Superior temporal gyrus (tissue), 1 donor: ENCODE measurements at regions not wholly inside any gene's neighbourhood (a gene's known extent, or its start where the extent isn't known, plus 50 kb on each side); places are given as distances from the start of the nearest gene placed in this dataset.
"Not testable (repeated sequence)": the region's sequence is repeated elsewhere in the genome, so short reads cannot be mapped to it uniquely, and the experiment has no call there.

Experiments used
- DNase-seq: peaks from one replicate; pipeline ENCODE4 v3.0.0-alpha.2; 2016; ENCODE audit errors: extremely low spot score

DNA sequence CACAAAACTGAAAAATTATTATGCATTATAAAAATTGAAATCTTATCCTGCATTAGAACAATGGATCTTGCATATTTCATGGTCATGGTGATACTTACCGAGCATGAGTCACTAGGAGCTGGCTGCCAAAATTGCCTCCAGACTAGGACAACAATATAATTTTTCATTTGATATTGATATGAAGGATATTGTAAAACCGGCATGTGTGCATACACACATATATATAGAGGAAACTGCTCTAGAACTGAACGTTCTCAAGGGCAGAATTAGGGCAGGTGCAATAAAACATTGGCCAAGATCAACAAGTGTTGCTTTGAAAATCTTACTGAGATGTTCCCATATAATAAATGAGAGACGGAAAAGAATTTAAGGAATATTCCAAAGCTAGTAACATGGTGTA is 319.4 kb upstream of the POU1F1 start:
- no peak for DNase-seq

DNA sequence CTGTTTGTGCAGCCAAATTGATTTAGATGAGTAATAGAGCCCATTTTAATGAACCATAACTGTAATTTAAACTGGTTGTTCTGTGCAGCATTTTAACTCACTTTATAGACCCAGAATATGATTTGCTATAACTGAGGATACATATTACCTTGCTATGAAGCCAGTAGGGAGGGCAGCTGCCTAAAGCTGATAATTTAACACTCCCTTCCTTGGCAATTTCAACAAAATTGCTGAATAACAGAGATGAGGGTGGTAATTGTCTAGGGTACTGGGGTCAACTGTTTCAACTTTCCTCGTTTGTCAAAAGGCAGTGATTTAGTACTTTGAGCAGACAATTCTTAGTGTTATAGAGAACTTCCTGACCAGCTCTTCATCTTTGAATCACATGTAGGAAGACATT is 304.9 kb upstream of the POU1F1 start:
- no peak for DNase-seq

DNA sequence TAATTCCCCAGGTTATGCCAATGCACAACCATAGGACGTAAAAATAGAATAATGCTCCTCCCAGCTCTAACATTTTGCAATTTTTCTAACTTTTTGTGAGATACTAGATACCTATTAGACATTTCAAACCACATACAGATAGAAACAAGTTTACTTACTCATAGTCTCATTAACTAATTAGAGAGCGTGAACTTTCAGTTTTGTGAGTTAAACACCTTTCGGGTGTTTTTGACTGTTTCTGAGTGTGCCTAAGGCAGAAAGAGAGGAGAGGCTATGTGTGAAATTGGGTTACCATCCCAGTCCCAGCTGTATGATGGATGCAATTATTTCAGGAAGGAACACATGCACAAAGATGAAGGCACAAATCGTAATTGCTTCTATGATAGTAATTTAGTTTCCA is 300.4 kb upstream of the POU1F1 start:
- no peak for DNase-seq

DNA sequence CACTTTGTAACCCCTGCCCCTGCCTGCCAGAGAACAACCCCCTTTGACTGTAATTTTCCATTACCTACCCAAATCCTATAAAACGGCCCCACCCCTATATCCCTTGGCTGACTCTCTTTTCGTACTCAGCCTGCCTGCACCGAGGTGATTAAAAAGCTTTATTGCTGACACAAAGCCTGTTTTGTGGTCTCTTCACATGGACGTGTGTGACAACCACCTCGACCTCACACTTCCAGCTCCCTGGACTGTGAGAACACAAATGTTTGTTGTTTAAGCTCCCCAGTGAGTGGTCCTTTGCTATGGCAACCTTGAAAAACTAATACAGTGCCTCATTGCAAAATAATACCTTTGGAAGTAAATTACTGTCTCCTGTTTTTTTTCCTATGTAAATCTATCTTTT is 299.2 kb upstream of the POU1F1 start:
- no peak for DNase-seq

DNA sequence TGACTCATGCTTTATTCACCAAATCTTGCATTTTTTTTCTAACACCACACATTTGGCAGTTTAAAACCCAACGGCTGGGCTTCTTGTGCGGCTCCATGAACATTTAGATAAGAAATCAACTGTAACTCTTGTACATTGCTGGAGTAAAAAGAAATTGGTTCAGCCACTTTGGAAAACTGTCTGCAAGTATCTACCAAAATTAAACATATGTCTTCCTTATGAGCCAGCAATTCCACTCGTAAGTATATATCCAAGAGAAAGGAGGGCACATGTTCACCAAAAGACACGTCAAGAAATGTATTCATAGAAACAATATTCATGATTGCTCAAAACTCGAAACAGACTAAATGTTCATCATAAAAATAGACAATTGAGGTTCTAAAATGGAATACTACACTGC is 291.9 kb upstream of the POU1F1 start:
- DNase-seq = peak; percentile 25

DNA sequence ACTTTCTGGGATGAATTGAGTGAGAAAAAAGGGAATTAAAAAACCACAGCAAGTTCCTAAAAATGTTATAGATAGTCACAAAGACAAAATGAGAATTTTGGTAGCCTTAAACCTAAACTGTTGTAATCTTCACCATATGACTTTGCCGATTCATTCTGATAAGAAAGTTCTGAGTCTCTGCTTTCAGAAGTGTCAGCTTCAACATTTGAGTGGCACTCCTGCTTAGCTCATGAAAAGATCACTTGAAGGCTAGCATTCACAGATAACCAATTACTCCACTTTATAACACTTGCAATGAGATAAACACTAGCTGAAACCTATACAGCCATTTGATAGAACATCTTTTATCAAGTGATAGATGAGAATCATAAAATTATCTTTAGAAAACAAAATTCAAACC is 288.1 kb upstream of the POU1F1 start:
- DNase-seq = no peak

DNA sequence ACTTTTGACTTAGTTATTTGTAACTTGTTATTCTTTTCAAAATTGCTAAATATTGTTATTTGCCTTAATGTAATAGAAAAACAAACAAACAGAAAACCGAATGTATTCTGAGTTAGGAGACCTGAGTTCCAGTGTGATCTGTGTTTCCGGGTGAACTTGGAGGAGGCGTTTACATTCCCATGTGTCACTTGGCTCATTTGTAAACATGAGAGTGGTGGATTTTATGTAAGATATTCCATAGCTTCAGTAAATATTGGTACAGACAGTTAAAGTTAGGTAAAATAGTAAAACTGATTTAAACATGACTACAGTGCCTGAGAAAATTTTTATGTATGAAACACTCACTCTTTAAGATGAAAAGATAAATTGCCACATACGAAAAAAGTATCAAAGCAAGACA is 287.3 kb upstream of the POU1F1 start:
- DNase-seq = no peak

DNA sequence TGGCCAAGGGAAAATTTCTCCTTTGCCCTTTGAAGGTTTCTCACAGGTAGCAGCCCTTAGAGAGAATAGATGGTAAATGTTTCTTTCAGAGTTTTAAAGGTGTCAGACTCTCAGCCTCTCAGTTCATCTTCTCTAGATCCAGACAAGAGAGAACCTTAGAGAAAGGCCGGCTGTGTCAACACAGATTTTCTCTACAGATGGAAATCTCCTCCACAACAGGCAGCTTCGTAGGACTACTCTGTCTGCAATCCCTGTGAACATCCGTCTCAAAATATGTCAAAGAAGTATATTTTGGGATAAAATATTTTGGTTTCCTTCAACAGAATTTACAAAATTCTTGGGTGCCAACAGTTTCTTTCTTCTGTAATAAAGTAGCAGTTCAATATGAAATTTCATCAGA is 282.1 kb upstream of the POU1F1 start:
- no peak for DNase-seq

DNA sequence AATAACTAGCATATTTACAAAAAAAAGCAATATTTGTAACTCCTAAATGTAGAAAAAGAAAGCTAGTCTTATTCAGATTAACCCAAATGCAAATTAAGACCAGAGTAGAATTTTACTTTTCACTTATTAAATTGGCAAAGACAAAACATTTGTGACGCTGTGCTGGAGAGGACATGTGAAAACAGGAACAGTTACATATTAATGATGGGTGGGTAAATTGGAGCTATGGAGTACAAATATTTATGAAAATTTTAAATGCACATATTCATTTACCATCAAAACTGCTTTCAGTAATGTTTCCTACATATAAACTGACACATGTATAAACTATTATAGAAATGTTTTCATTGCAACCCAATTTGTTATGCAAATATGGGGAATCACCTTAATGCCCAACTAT is 278.9 kb upstream of the POU1F1 start:
- no peak for DNase-seq

DNA sequence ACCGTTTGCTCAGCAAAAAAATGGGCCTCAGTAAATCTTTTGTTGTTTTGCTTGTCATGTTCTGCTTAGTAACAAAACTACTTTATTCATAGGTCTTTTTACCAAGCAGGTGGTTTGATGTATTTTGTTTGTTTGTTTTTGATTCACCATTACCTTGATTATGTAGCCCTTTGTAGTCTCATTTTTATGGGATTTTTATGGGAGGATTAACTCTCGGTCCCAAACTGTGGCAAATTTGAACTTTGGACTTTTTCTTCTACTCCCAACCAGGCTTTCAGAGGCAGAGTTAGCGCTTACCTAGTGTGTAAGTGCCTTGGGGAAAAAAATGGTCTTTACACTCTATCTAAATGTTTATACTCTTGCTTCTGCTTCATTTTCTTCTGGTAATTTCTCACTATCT is 276.7 kb upstream of the POU1F1 start:
- no peak for DNase-seq

DNA sequence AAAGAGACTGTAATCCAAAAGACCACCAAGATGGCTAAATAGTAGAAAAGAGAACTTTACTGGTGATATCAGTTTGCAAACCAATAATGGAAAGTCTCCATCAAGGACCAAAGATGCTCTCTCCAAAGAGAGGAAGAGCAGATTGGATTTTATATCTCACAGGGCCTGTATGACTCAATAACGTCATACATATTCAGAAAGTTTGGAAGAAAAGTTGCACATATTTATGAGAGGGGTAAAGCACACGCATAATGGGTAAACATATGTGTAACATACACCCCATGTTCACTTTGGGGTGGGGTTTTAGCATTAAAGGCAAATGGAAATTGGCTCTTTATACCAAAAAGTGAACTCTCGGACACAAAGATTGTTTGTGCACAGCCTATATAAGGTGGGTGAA is 274.5 kb upstream of the POU1F1 start:
- no peak for DNase-seq

DNA sequence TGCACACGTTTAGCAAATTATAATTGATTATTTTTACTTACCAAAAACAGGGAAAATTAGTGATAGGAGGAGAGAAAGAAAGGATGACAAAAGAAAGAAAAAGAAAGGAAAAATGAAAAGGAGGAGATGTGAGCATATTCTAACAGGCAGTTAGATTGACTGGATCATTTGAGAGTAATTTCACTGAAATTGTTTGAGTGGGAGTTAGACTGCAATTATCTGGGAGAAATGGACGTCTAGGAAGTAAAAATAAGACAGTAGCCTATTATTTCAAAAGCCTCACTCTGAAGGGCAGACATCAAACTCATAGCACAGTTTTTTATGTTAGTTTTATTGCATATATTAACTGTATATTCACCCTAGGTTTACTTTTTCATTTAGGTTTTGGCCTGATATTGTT is 272.8 kb upstream of the POU1F1 start:
- no peak for DNase-seq

DNA sequence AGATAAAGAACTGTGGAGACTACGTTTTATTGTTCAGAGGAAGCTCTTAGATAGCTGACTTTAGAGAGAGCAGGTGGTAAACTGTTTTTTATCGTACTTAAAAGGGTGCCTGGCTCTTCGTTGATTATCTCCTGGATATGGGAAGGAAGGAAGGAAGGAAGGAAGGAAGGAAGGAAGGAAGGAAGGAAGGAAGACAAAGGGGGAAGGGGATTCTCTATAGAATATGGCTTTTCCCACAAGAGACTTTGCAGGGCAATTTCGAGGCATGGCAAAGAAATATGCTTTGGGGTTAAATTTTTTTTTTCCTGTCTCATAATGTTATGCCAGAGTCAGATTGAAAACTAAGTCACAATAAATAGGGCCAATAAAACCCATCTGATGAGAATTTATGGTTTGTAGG is 271.9 kb upstream of the POU1F1 start:
- DNase-seq = no peak

DNA sequence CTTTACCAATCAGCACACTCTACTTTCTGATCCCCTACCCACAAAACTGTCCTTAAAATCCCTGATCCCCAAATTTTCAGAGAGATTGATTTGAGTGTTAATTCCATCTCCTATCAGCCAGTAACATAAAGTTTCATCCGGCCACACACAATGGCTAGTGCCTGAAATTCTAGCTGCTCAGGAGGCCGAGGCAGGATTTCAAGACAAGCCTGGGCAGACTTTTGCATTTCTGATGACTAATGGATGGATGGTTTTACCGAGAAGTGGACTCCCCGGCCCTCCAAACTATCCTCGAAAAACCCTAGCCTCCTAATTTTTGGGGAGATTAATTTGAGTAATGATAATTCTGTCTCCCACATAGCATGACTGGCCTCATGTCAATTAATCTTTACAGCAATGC is 269.8 kb upstream of the POU1F1 start:
- DNase-seq = no peak

DNA sequence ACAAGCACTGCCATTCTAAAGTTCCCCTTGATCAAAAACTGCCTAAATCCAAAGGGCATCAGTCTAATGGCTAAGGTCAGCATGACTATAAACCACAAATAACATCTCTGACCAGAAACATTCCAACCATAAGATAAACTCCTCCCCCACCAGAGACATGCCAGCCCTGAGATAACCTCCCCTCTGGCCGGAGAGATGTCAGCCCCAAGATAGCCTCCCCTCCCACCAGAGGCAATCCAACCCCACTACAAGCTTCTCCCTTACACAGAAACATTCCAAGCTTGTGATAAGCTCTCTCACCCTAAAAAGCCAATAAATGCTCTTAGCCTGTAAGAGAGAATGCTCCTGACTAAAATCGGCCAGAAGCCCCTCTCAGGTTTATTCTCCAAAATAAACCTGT is 267.0 kb upstream of the POU1F1 start:
- not testable (repeated sequence) for DNase-seq

DNA sequence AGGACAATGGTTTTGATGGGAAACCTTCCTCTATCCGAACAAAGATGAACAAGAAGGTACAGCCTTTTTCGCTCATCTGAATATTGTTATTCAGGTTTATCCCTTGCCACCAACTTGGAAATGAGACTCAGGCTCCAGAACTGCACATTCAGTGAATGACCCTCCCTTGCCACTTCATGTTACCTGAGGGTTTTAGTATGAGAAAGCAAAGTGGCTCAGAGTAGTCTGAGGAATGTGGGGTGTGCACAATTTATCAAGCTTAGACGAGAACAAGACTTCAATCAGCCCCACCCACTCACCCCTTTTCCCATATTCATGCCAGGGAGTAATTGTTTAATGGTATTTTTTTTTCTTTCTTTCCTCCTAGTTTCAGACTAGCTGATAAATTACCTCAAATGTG is 265.3 kb upstream of the POU1F1 start:
- no peak for DNase-seq

DNA sequence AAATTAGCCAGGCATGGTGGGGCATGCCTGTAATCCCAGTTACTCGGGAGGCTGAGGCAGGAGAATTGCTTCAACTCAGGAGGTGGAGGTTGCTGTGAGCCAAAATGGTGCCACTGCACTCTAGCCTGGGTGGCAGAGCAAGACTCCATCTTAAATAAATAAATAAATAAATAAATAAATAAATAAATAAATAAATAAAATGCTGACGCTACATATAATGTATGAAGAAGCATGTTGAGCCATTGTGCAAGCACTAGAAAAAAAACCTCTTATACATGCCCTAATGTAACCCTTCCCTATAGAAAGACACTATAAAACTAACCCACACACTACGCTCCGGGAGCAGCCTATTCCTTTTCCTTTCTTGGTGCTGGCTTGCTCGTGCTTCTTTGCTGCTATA is 262.3 kb upstream of the POU1F1 start:
- DNase-seq = not testable (repeated sequence)

DNA sequence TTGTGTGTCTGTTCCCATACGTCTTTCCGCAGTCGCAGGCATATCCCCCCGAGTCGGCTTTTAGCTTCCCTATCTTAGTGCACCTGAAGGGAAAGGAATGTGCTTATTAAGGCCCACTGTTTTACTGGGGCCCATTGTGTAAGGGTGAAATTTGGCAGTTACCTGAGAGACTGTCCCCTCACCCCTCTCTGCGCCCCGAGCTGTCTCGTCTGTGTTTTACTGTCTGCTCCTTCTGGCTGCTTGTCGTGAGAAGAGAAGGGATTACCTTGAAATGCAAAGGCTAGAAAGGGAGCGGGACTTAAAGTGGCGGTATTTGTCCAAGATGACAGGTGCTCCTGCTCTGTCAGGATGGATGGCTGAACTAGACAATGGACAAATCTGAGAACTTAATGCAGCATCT is 233.0 kb upstream of the POU1F1 start:
- DNase-seq = no peak

DNA sequence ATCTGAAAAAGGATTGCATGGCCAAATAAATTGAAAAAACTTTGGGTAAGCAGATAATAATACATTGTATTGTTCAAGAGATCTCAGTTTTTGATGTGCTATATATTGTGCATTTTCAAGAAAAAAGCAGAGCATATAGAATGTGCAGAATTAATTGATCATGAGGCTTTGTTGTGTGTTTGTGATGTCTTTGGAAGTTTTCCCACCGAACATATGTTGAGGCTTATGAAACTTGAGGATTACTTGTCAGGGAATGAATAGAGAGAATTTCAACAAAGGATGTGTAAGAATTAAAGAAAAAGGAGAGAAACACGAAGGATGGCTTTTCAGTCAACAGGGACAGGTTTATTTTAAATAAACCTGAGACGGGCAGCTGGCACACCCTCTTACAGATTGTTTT is 232.5 kb upstream of the POU1F1 start:
- DNase-seq = no peak

DNA sequence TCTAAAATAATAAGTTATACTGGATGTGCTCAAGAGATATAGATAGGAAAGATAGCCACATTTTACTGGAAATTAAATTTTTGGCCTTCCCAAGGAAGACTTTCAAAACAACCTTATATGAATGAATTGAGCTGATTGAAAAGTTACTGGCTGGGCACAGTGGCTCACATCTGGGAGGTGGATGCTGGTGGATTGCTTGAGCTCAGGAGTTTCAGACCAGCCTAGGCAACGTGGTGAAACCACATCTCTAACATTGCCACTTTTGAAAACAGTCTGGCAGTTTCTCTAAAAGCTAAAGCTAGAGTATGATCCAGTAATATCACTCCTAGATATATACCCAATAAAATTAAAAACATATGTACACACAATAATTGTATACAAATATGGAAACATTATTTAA is 231.4 kb upstream of the POU1F1 start:
- DNase-seq = no peak

DNA sequence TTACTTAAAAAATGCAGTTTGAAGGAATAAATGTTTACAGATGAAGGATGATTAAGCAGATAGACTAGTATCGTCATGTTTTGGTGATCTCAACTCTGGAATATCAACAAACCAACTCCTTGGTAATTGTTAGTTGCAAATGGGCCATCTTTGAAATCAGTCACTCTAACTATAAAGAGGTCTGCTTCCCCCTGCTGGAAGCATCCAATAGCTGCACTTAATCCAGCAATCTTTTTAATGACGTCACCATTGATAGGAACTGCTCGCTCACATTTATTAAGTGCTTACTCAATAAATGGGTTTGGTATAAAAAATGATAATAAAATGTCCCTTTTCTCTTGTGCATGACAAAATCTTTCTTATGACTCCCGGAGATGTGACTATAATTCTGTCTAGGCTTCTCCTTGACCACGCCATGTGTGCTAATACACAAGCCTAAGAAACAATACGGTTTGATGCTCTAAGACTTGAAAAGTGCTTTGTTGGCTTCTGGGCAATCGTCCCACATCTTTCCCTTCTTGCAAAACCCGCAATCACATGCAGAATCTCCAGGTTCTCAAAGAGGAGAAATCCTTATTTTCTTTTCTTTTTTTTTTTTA is 227.6 kb upstream of the POU1F1 start:
- peak; percentile 54 for DNase-seq

DNA sequence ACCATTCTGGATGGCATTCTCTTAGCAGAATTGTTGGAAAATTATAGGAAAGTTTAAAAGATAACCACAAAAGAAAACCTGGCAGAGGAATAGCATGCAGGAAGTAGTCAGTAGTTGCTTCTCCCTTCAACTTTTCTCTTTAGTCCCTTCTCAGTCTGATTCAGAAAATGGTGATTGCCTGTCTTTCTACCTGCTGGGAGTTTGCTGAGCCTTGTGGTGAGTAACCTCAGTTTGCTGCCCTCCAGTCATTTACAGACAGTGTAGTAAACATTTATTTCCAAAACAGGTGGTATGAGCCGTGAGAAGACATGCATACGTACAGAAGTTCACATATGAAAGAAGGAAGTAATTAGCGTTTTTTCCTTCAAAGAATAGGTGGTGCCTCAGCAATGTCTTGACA is 224.7 kb upstream of the POU1F1 start:
- DNase-seq = no peak

DNA sequence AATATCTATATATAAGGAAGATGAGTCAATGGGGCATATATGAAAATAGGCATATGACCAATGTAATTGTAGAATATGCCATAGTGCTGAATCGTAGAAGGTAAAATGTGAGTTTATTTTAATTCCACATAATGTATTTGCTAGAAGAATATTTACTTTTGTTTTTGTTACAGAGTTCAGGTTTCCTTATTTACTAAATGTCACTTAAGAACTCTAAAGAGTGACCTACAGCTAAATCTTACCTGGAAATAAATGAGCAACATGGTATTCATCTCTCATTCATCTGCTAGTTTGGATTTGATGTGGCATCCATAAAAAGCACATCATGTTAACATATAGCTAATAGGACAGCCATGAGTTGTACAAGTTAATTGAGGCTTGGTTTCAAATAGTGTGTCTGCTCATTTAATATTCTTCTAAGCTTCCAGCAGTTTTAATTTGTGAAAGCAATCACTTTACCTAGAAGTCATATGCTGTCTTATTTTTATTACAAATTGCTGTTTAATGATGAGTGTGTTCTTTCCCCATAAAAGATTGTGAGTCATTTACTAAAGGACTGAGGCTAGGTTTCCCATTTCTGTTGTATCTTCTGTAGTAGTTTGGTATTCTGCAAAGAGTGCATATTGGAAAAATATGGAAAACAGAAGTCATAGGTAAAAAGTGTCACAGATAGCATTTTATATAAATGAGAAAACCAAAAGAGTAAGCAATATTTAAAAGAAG is 222.1 kb upstream of the POU1F1 start:
- DNase-seq = no peak

DNA sequence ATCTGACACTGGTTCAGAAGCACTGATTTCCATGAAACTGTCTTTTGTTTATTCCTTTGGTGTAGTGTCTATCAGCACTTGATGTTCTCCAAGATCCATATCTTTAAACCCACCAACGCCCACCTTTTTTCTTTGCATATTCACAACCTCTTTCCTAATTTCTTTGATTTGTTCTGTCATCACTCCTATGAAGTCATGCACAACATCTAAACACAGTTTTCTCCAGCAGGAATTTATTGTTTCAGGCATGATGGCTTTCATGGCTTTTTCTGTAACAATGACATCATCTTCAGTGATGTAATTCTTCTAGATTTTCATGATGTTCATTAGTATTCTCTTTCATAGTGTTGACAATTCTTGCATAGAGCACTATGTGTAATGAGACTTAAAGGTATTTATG is 219.6 kb upstream of the POU1F1 start:
- no peak for DNase-seq
